ENCODE measurements at regions not wholly inside any gene's neighbourhood (a gene's known extent, or its start where the extent isn't known, plus 50 kb on each side); places are given as distances from the start of the nearest gene placed in this dataset.

DNA sequence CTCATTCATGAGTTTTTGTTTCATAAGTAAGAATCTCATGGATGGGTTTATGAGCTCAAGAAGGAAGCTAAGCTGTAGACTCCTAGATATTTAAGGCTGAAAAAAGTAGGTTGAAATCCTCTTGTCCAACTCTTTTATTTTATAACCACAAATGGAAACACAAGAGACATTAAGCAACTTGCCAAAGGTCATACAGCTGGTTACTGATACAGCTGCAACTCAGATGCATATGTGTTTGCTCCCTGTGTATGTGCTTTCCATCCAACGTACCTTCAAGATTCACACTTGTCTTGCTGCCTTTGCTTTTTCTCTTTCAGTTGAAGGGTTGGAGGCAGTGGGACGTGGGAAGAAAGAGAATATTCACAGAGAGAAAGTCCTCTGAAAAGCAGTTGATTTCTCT, 153.5 kb upstream of the STMND1 start:
- WGBS (ENCODE audit: extremely low coverage, insufficient read length, low lambda C conversion rate) = no CpG with 5 or more reads among the region's 2 CpGs
- DNase-seq = no peak
- H2BK20ac ChIP-seq (ENCODE audit: low read depth, low read length, poor library complexity, severe bottlenecking) = no peak overlapping the region
- H4K8ac ChIP-seq (replicated peaks; ENCODE audit: insufficient read length, low read depth, low read length) = no peak overlapping the region
- no peak overlapping the region for H3K23ac ChIP-seq (ENCODE audit: insufficient read length, low read depth, low read length)
- no peak overlapping the region for H2BK12ac ChIP-seq (ENCODE audit: insufficient read length, low read depth, low read length)
- H3K18ac ChIP-seq (ENCODE audit: insufficient read length, low read depth, low read length) = no peak overlapping the region
- H3K4me1 Mint-ChIP-seq = peaks cover 16 to 17% of the 10 kb centered on the region in 2 experiments
- H4K20me1 ChIP-seq (ENCODE audit: control insufficient read depth, insufficient read depth, insufficient read length) = no peaks in the 10 kb centered on the region
- no peak overlapping the region for H3K9ac ChIP-seq (ENCODE audit: extremely low read depth, insufficient read length, low read length)
- H2BK15ac ChIP-seq (ENCODE audit: low read depth, low read length) = no peak overlapping the region
- no peak overlapping the region for H3T11ph ChIP-seq (ENCODE audit: low read length)
- TF ChIP-seq, protein P1, sequence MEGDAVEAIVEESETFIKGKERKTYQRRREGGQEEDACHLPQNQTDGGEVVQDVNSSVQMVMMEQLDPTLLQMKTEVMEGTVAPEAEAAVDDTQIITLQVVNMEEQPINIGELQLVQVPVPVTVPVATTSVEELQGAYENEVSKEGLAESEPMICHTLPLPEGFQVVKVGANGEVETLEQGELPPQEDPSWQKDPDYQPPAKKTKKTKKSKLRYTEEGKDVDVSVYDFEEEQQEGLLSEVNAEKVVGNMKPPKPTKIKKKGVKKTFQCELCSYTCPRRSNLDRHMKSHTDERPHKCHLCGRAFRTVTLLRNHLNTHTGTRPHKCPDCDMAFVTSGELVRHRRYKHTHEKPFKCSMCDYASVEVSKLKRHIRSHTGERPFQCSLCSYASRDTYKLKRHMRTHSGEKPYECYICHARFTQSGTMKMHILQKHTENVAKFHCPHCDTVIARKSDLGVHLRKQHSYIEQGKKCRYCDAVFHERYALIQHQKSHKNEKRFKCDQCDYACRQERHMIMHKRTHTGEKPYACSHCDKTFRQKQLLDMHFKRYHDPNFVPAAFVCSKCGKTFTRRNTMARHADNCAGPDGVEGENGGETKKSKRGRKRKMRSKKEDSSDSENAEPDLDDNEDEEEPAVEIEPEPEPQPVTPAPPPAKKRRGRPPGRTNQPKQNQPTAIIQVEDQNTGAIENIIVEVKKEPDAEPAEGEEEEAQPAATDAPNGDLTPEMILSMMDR (conservative IDR thresholded peaks at IDR 0.05) = no peak
- no peak overlapping the region for H3K27ac ChIP-seq (ENCODE audit: insufficient read length, low read depth, low read length)
- H2BK120ac ChIP-seq (ENCODE audit: low read depth, low read length, poor library complexity, severe bottlenecking) = no peak overlapping the region
- H3K27me3 Mint-ChIP-seq (ENCODE audit: low read depth) = no peaks in the 10 kb centered on the region
- H3K4me1 ChIP-seq (ENCODE audit: insufficient read depth, low read length) = peaks cover 8% of the 10 kb centered on the region
- H4K5ac ChIP-seq (ENCODE audit: insufficient read length, low read depth, low read length) = no peak overlapping the region
- H3K4ac ChIP-seq (ENCODE audit: low read depth, low read length) = no peak overlapping the region
- H3K36me3 Mint-ChIP-seq (ENCODE audit: insufficient read depth in 1 of 3, low read depth in 3 of 3) = no peaks in the 10 kb centered on the region
- H2AFZ ChIP-seq (ENCODE audit: low read length) = no peak overlapping the region
- no peaks in the 10 kb centered on the region for H3K23me2 ChIP-seq (ENCODE audit: insufficient read length, low read depth, low read length, poor library complexity, severe bottlenecking)
- no peak overlapping the region for H2BK5ac ChIP-seq (ENCODE audit: insufficient read length, low read length)
- H3K9me3 ChIP-seq (ENCODE audit: control insufficient read depth, low read depth, low read length) = no peaks in the 10 kb centered on the region
- H3K4me2 ChIP-seq (ENCODE audit: insufficient read depth, insufficient read length, low read length) = no peak overlapping the region
- no peaks in the 10 kb centered on the region for H3K79me1 ChIP-seq (ENCODE audit: insufficient read depth, low read depth, low read length, poor library complexity, severe bottlenecking)
- H3K27ac Mint-ChIP-seq = no peak overlapping the region
- no peaks in the 10 kb centered on the region for H3K9me3 Mint-ChIP-seq
- H3K79me2 ChIP-seq (ENCODE audit: insufficient read depth, low read length) = no peaks in the 10 kb centered on the region
- H2AK5ac ChIP-seq (ENCODE audit: insufficient read length, low read length) = no peak overlapping the region
- H3K27me3 ChIP-seq (ENCODE audit: insufficient read depth, low read length) = no peaks in the 10 kb centered on the region
- H3K56ac ChIP-seq (ENCODE audit: insufficient read length, low read depth, low read length) = no peak overlapping the region
- H4K91ac ChIP-seq (ENCODE audit: insufficient read length, low read depth, low read length) = no peak overlapping the region
- no peak overlapping the region for H3K4me3 Mint-ChIP-seq
- H3K14ac ChIP-seq (ENCODE audit: insufficient read depth, low read length) = no peak overlapping the region
